ENCODE measurements at regions not wholly inside any gene's neighbourhood (a gene's known extent, or its start where the extent isn't known, plus 50 kb on each side); places are given as distances from the start of the nearest gene placed in this dataset.
"Not testable (repeated sequence)": the region's sequence is repeated elsewhere in the genome, so short reads cannot be mapped to it uniquely, and the experiment has no call there.

- CTCF ChIA-PET = interaction anchor here (1.0 kb wide), 1 partner anchor 51 kb away, joined by 3 read pairs; no protein-coding TSS in a partner anchor
- H3K4me3 ChIP-seq (ENCODE audit: control insufficient read depth in 1 of 7, extremely low read depth in 1 of 7, insufficient read depth in 4 of 7, low read depth in 2 of 7, low read length in 6 of 7) = no peak overlapping the region
- no peaks in the 10 kb centered on the region for H3K4me1 ChIP-seq (ENCODE audit: control extremely low read depth in 1 of 4, control insufficient read depth in 4 of 4, insufficient read depth in 4 of 4, low read length in 3 of 4)
- DNase-seq = no peak
- no peaks in the 10 kb centered on the region for H3K9me3 ChIP-seq (ENCODE audit: control extremely low read depth in 1 of 5, control insufficient read depth in 4 of 5, insufficient read depth in 2 of 5, low read depth in 1 of 5, low read length in 4 of 5)
- no peaks in the 10 kb centered on the region for H3K36me3 ChIP-seq (ENCODE audit: control insufficient read depth in 4 of 4, insufficient read depth in 4 of 4, low read length in 3 of 4)
- POLR2A ChIA-PET = no interaction called here
- H3K27ac ChIP-seq (ENCODE audit: insufficient read depth in 1 of 2, low read depth in 1 of 2, low read length in 2 of 2, poor library complexity in 1 of 2, severe bottlenecking in 2 of 2) = no peak overlapping the region
- WGBS (ENCODE audit: insufficient coverage) = no CpG with 5 or more reads among the region's 1 CpG
- no peaks in the 10 kb centered on the region for H3K27me3 ChIP-seq (replicated peaks in 2 of 5; ENCODE audit: control insufficient read depth in 4 of 5, insufficient read depth in 5 of 5, low read length in 4 of 5)
Measured at GRCh38 chr13:81382246-81382645, 1041.3 kb upstream of the SPRY2 start.

DNA sequence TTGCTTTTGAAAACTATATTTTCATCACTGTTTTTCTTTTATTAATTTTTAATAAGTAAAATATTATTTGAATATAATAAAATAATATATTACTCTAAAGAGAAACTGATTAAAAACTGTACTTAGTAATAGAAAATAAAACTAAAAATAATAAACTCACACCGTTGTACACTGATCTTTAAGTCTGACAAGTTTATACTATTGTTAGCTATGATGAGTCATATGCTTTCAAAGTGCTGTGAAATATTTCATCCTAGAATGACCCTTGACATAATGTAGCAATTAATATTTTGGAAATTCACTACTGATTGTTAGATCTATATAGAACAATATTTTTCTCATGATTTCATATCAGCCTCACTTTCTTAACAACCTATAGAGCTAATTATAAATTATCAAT is 1040.6 kb upstream of the SPRY2 start:
- H3K27ac ChIP-seq (ENCODE audit: insufficient read depth in 1 of 2, low read depth in 1 of 2, low read length in 2 of 2, poor library complexity in 1 of 2, severe bottlenecking in 2 of 2) = no peak overlapping the region
- no peaks in the 10 kb centered on the region for H3K4me1 ChIP-seq (ENCODE audit: control extremely low read depth in 1 of 4, control insufficient read depth in 4 of 4, insufficient read depth in 4 of 4, low read length in 3 of 4)
- DNase-seq = no peak
- no peaks in the 10 kb centered on the region for H3K27me3 ChIP-seq (replicated peaks in 2 of 5; ENCODE audit: control insufficient read depth in 4 of 5, insufficient read depth in 5 of 5, low read length in 4 of 5)
- no peaks in the 10 kb centered on the region for H3K36me3 ChIP-seq (ENCODE audit: control insufficient read depth in 4 of 4, insufficient read depth in 4 of 4, low read length in 3 of 4)
- no peak overlapping the region for H3K4me3 ChIP-seq (ENCODE audit: control insufficient read depth in 1 of 7, extremely low read depth in 1 of 7, insufficient read depth in 4 of 7, low read depth in 2 of 7, low read length in 6 of 7)
- H3K9me3 ChIP-seq (ENCODE audit: control extremely low read depth in 1 of 5, control insufficient read depth in 4 of 5, insufficient read depth in 2 of 5, low read depth in 1 of 5, low read length in 4 of 5) = no peaks in the 10 kb centered on the region
- WGBS (ENCODE audit: insufficient coverage) = no CpG with 5 or more reads among the region's 1 CpG
- ChIA-PET CTCF (no interaction called here), POLR2A (no interaction called here)

DNA sequence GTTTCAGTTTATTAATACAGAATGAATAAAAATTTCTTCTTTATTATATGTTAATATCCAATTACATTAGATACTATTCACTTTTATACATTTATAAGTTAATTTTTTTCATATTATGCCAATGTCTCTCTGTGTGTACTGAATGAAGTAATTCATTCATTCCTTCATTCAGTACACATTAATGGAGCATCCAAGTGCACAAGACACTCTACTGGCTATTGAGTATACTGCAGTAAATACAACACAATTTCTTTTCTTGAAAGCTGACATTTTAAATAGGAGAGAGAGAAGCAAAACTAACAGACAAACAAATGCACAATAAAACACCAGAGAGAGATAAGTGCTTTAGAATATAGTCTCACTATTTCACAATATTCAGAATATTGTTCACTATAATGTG is 1038.3 kb upstream of the SPRY2 start:
- CTCF ChIA-PET = no interaction called here
- Histone ChIP-seq H3K27ac (ENCODE audit: insufficient read depth in 1 of 2, low read depth in 1 of 2, low read length in 2 of 2, poor library complexity in 1 of 2, severe bottlenecking in 2 of 2) (no peak overlapping the region), H3K4me3 (ENCODE audit: control insufficient read depth in 1 of 7, extremely low read depth in 1 of 7, insufficient read depth in 4 of 7, low read depth in 2 of 7, low read length in 6 of 7) (no peak overlapping the region), H3K36me3 (ENCODE audit: control insufficient read depth in 4 of 4, insufficient read depth in 4 of 4, low read length in 3 of 4) (no peaks in the 10 kb centered on the region), H3K4me1 (ENCODE audit: control extremely low read depth in 1 of 4, control insufficient read depth in 4 of 4, insufficient read depth in 4 of 4, low read length in 3 of 4) (no peaks in the 10 kb centered on the region), H3K9me3 (ENCODE audit: control extremely low read depth in 1 of 5, control insufficient read depth in 4 of 5, insufficient read depth in 2 of 5, low read depth in 1 of 5, low read length in 4 of 5) (no peaks in the 10 kb centered on the region), H3K27me3 (replicated peaks in 2 of 5; ENCODE audit: control insufficient read depth in 4 of 5, insufficient read depth in 5 of 5, low read length in 4 of 5) (no peaks in the 10 kb centered on the region)
- POLR2A ChIA-PET = no interaction called here
- no peak for DNase-seq

- Histone ChIP-seq H3K4me3 (ENCODE audit: control insufficient read depth in 1 of 7, extremely low read depth in 1 of 7, insufficient read depth in 4 of 7, low read depth in 2 of 7, low read length in 6 of 7) (no peak overlapping the region), H3K27ac (ENCODE audit: insufficient read depth in 1 of 2, low read depth in 1 of 2, low read length in 2 of 2, poor library complexity in 1 of 2, severe bottlenecking in 2 of 2) (no peak overlapping the region), H3K4me1 (ENCODE audit: control extremely low read depth in 1 of 4, control insufficient read depth in 4 of 4, insufficient read depth in 4 of 4, low read length in 3 of 4) (no peaks in the 10 kb centered on the region), H3K9me3 (ENCODE audit: control extremely low read depth in 1 of 5, control insufficient read depth in 4 of 5, insufficient read depth in 2 of 5, low read depth in 1 of 5, low read length in 4 of 5) (no peaks in the 10 kb centered on the region), H3K27me3 (replicated peaks in 2 of 5; ENCODE audit: control insufficient read depth in 4 of 5, insufficient read depth in 5 of 5, low read length in 4 of 5) (no peaks in the 10 kb centered on the region), H3K36me3 (ENCODE audit: control insufficient read depth in 4 of 4, insufficient read depth in 4 of 4, low read length in 3 of 4) (no peaks in the 10 kb centered on the region)
- WGBS (ENCODE audit: insufficient coverage) = no CpG with 5 or more reads among the region's 1 CpG
- ChIA-PET CTCF (no interaction called here), POLR2A (no interaction called here)
- DNase-seq = no peak
Measured at GRCh38 chr13:81377921-81378320, 1037.0 kb upstream of the SPRY2 start.

GRCh38 chr13:81375709-81376108 is 1034.8 kb upstream of the SPRY2 start:
- CTCF ChIA-PET = no interaction called here
- Histone ChIP-seq H3K4me1 (ENCODE audit: control extremely low read depth in 1 of 4, control insufficient read depth in 4 of 4, insufficient read depth in 4 of 4, low read length in 3 of 4) (no peaks in the 10 kb centered on the region), H3K9me3 (ENCODE audit: control extremely low read depth in 1 of 5, control insufficient read depth in 4 of 5, insufficient read depth in 2 of 5, low read depth in 1 of 5, low read length in 4 of 5) (no peaks in the 10 kb centered on the region), H3K27ac (ENCODE audit: insufficient read depth in 1 of 2, low read depth in 1 of 2, low read length in 2 of 2, poor library complexity in 1 of 2, severe bottlenecking in 2 of 2) (no peak overlapping the region), H3K36me3 (ENCODE audit: control insufficient read depth in 4 of 4, insufficient read depth in 4 of 4, low read length in 3 of 4) (no peaks in the 10 kb centered on the region), H3K4me3 (ENCODE audit: control insufficient read depth in 1 of 7, extremely low read depth in 1 of 7, insufficient read depth in 4 of 7, low read depth in 2 of 7, low read length in 6 of 7) (no peak overlapping the region), H3K27me3 (replicated peaks in 2 of 5; ENCODE audit: control insufficient read depth in 4 of 5, insufficient read depth in 5 of 5, low read length in 4 of 5) (no peaks in the 10 kb centered on the region)
- no peak for DNase-seq
- 100% methylated on average over 1 of the region's 1 CpG for WGBS (ENCODE audit: insufficient coverage)
- POLR2A ChIA-PET = no interaction called here

DNA sequence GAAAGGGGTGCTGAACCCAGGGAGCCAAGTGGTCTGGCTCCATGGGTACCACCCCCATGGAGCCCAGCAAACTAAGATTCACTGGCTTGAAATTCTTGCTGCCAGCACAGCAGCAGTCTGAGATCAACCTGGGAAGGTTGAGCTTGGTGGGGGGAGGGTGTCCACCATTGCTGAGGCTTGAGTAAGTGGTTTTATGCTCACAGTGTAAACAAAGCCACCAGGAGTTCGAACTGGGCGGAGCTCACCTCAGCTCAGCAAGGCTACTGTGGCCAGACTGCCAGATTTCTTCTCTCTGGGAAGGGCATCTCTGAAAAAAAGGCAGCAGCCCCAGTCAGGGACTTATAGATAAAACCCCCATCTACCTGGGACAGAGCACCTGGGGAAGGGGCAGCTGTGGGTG is 1021.8 kb upstream of the SPRY2 start:
- 100% methylated on average over 2 of the region's 2 CpGs for WGBS (ENCODE audit: insufficient coverage)
- H3K9me3 ChIP-seq (ENCODE audit: control extremely low read depth in 1 of 5, control insufficient read depth in 4 of 5, insufficient read depth in 2 of 5, low read depth in 1 of 5, low read length in 4 of 5); H3K36me3 ChIP-seq (ENCODE audit: control insufficient read depth in 4 of 4, insufficient read depth in 4 of 4, low read length in 3 of 4); H3K4me3 ChIP-seq (ENCODE audit: control insufficient read depth in 1 of 7, extremely low read depth in 1 of 7, insufficient read depth in 4 of 7, low read depth in 2 of 7, low read length in 6 of 7); H3K27ac ChIP-seq (ENCODE audit: insufficient read depth in 1 of 2, low read depth in 1 of 2, low read length in 2 of 2, poor library complexity in 1 of 2, severe bottlenecking in 2 of 2); H3K4me1 ChIP-seq (ENCODE audit: control extremely low read depth in 1 of 4, control insufficient read depth in 4 of 4, insufficient read depth in 4 of 4, low read length in 3 of 4); DNase-seq; H3K27me3 ChIP-seq (replicated peaks in 2 of 5; ENCODE audit: control insufficient read depth in 4 of 5, insufficient read depth in 5 of 5, low read length in 4 of 5); POLR2A ChIA-PET; CTCF ChIA-PET: not testable (repeated sequence)

DNA sequence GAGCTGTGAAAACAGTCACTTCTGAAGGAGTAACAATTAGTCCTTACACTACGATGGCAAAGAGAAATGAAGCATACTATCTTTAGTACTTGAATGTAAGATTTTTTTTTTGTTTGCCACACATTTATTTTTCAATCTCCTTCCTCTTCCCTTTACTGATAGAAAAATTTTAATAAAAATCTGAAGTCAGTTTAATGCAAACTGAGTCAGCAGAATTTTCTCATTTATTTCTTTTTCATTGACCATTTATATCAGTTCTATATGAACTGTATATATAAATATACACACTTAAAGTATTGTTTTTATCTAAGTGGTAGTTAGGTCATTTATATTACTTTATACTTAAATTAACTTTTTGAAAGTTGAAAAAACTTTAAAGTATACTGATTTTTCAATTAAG is 1009.1 kb upstream of the SPRY2 start:
- no peak overlapping the region for H3K27ac ChIP-seq (ENCODE audit: insufficient read depth in 1 of 2, low read depth in 1 of 2, low read length in 2 of 2, poor library complexity in 1 of 2, severe bottlenecking in 2 of 2)
- no peaks in the 10 kb centered on the region for H3K9me3 ChIP-seq (ENCODE audit: control extremely low read depth in 1 of 5, control insufficient read depth in 4 of 5, insufficient read depth in 2 of 5, low read depth in 1 of 5, low read length in 4 of 5)
- H3K36me3 ChIP-seq (ENCODE audit: control insufficient read depth in 4 of 4, insufficient read depth in 4 of 4, low read length in 3 of 4) = no peaks in the 10 kb centered on the region
- H3K4me3 ChIP-seq (ENCODE audit: control insufficient read depth in 1 of 7, extremely low read depth in 1 of 7, insufficient read depth in 4 of 7, low read depth in 2 of 7, low read length in 6 of 7) = no peak overlapping the region
- H3K27me3 ChIP-seq (replicated peaks in 2 of 5; ENCODE audit: control insufficient read depth in 4 of 5, insufficient read depth in 5 of 5, low read length in 4 of 5) = no peaks in the 10 kb centered on the region
- ChIA-PET POLR2A (no interaction called here), CTCF (no interaction called here)
- no peaks in the 10 kb centered on the region for H3K4me1 ChIP-seq (ENCODE audit: control extremely low read depth in 1 of 4, control insufficient read depth in 4 of 4, insufficient read depth in 4 of 4, low read length in 3 of 4)
- no CpG with 5 or more reads among the region's 1 CpG for WGBS (ENCODE audit: insufficient coverage)
- no peak for DNase-seq

Measured in common myeloid progenitor, CD34-positive (primary cell).